A673 (cell line): ENCODE measurements at regions not wholly inside any gene's neighbourhood (a gene's known extent, or its start where the extent isn't known, plus 50 kb on each side); places are given as distances from the start of the nearest gene placed in this dataset.

Source experiments
- BruUV-seq: library from RNA; stranded (reverse); fragments of 400-500 nt; replicated peaks from 2 replicates; lab custom pipeline; 2021; lab: Mats Ljungman, UMichigan
- CTCF ChIA-PET: fragments of 300-600 bp; sonication (Branson Sonifier 250); formaldehyde crosslinking; loops from one replicate; lab custom pipeline; 2022; ENCODE audit warnings: antibody characterized with exemption; lab: Charles Lee
- POLR2A ChIA-PET: fragments of 300-600 bp; sonication (Branson Sonifier 250); formaldehyde crosslinking; loops from one replicate; lab custom pipeline; 2022; ENCODE audit warnings: antibody characterized with exemption; ENCODE audit not compliant: low non-redundant PET; lab: Charles Lee
- DNase-seq: peaks from one replicate; pipeline ENCODE4 v3.0.0-alpha.2; 2015; ENCODE audit warnings: low spot score
- H3K27ac ChIP-seq: fragments of 200-600 bp; sonication (generic); 2 replicates; pipeline ENCODE4 v1.5.1; 2016; ENCODE audit warnings: mixed run types, low read depth, mild to moderate bottlenecking, mixed read lengths, antibody characterized with exemption, low read length; ENCODE audit not compliant: poor library complexity, severe bottlenecking
- H3K27me3 ChIP-seq: fragments of 200-600 bp; sonication (generic); replicated peaks from 2 replicates; pipeline ENCODE4 v1.6.1; 2017; ENCODE audit warnings: mixed run types, low read depth, mild to moderate bottlenecking, mixed read lengths, antibody characterized with exemption, low read length; ENCODE audit not compliant: insufficient read depth, poor library complexity
- H3K36me3 ChIP-seq: fragments of 200-600 bp; sonication (generic); 2 replicates; pipeline ENCODE4 v1.6.1; 2016; ENCODE audit warnings: mixed run types, mild to moderate bottlenecking, mixed read lengths, antibody characterized with exemption, low read length; ENCODE audit not compliant: insufficient read depth, poor library complexity, severe bottlenecking
- H3K4me1 ChIP-seq: fragments of 200-600 bp; sonication (generic); 2 replicates; pipeline ENCODE4 v1.6.1; 2017; ENCODE audit warnings: mixed run types, mild to moderate bottlenecking, mixed read lengths, antibody characterized with exemption, low read length; ENCODE audit not compliant: insufficient read depth, poor library complexity, severe bottlenecking
- H3K4me3 ChIP-seq: fragments of 200-600 bp; sonication (generic); 2 replicates; pipeline ENCODE4 v1.5.1; 2016; ENCODE audit warnings: low read depth, mixed run types, mild to moderate bottlenecking, mixed read lengths, low read length; ENCODE audit not compliant: poor library complexity, severe bottlenecking
- H3K9me3 ChIP-seq: fragments of 200-600 bp; sonication (generic); 2 replicates; pipeline ENCODE4 v1.6.1; 2016; ENCODE audit warnings: mixed run types, low read depth, mild to moderate bottlenecking, mixed read lengths, antibody characterized with exemption, low read length; ENCODE audit not compliant: poor library complexity, severe bottlenecking
- EZH2 ChIP-seq: fragments of 200-600 bp; sonication (generic); IDR thresholded peaks from 2 replicates; pipeline ENCODE4 v1.6.1; 2017; ENCODE audit warnings: borderline replicate concordance, low read depth, mild to moderate bottlenecking, mixed read lengths, antibody characterized with exemption, low read length; ENCODE audit not compliant: poor library complexity, severe bottlenecking
- intact Hi-C: fragments of 100-400 bp; cut with micrococcal nuclease; formaldehyde crosslinking; loops from one replicate; pipeline ENCODE4 v1.10.0; 2022; ENCODE audit not compliant: unreplicated experiment
- TF ChIP-seq, protein P1 (sequence below): fragments of 300-800, 200-600 bp; sonication (generic); conservative IDR thresholded peaks from 2 replicates; pipeline ENCODE4 v1.5.1; 2017; ENCODE audit warnings: low read depth, mild to moderate bottlenecking, antibody characterized with exemption, low read length, moderate library complexity, mixed read lengths

DNA sequence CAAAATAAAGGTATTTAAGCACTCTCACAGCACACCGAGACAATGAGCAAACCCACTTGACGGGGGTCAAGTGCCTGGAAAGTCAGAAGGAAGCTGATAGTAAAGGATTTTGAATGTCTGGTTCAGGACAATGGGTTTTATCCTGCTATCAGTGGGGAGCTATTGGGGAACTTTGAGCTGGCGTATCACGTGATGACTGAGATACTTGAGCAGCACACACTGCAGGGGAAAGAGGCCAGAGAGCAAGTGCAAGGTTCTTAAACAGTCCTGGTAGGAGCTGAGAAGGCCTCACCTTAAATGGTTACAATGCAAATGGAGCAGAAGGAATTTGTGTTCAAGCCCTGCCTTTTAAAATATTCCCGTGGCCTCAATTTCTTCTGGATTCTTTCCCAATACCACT lies 225.3 kb downstream of the LACC1 start:
- Histone ChIP-seq H3K27me3 (no peaks in the 10 kb centered on the region), H3K36me3 (no peaks in the 10 kb centered on the region), H3K4me1 (no peaks in the 10 kb centered on the region), H3K4me3 (no peak overlapping the region), H3K9me3 (peaks cover 12% of the 10 kb centered on the region), H3K27ac (no peak overlapping the region)
- ChIA-PET CTCF (no interaction called here), POLR2A (interaction anchor here (0.6 kb wide), 2 partner anchors 99 to 232 kb away, joined by 3 read pairs; no protein-coding TSS in a partner anchor)
- no peak for DNase-seq
- intact Hi-C loops = no loop called here
- TF ChIP-seq, protein P1, sequence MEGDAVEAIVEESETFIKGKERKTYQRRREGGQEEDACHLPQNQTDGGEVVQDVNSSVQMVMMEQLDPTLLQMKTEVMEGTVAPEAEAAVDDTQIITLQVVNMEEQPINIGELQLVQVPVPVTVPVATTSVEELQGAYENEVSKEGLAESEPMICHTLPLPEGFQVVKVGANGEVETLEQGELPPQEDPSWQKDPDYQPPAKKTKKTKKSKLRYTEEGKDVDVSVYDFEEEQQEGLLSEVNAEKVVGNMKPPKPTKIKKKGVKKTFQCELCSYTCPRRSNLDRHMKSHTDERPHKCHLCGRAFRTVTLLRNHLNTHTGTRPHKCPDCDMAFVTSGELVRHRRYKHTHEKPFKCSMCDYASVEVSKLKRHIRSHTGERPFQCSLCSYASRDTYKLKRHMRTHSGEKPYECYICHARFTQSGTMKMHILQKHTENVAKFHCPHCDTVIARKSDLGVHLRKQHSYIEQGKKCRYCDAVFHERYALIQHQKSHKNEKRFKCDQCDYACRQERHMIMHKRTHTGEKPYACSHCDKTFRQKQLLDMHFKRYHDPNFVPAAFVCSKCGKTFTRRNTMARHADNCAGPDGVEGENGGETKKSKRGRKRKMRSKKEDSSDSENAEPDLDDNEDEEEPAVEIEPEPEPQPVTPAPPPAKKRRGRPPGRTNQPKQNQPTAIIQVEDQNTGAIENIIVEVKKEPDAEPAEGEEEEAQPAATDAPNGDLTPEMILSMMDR = no peak
- no peak for TF ChIP-seq EZH2
- BruUV-seq = no TSS peak

DNA sequence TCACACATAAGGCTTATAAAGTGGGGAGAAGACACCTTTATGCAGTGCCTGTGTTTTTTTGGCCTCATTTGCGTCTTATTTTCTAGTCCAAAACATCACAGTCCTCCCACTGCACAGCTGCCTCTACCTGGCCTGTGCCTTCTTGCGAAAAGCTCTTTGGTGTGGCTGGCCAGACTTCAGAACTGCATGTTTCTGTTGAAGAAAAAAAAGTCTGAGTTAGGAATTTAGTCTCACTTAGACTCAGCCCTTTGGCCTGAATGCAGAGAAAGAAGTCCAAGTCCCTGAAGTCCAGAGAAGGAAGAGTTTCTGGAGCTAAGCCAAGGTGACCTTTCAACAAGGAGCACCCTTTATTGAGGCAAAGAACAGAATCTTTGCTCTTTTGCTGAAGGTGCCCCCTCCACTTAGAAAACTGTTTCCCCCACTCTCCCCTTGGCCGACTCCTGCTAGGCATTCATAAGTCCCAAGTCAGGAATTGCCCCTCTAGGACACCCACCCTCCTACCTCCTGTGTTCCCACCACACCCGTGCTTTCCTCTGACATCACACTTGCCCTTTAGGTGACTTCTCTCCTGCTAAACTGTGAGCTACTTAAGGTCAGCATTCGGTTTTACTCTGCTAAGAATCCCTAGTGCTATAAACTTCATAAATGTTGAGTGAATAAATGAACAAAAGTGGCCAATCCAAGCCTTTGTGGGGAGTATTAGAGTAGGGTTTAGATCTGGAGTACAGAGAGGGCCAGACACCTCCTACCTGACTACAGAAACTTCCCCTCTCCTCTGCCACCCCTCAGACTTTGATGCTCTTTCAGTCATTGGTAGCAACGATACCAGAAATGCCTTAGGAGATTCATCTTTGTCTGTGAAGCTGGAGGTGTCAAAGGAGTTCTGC lies 226.8 kb downstream of the LACC1 start:
- no peak for TF ChIP-seq EZH2
- TF ChIP-seq, protein P1 = no peak
- intact Hi-C loops = no loop called here
- POLR2A ChIA-PET = interaction anchor here (0.7 kb wide), 1 partner anchor 46 kb away, joined by 3 read pairs; no protein-coding TSS in a partner anchor

DNA sequence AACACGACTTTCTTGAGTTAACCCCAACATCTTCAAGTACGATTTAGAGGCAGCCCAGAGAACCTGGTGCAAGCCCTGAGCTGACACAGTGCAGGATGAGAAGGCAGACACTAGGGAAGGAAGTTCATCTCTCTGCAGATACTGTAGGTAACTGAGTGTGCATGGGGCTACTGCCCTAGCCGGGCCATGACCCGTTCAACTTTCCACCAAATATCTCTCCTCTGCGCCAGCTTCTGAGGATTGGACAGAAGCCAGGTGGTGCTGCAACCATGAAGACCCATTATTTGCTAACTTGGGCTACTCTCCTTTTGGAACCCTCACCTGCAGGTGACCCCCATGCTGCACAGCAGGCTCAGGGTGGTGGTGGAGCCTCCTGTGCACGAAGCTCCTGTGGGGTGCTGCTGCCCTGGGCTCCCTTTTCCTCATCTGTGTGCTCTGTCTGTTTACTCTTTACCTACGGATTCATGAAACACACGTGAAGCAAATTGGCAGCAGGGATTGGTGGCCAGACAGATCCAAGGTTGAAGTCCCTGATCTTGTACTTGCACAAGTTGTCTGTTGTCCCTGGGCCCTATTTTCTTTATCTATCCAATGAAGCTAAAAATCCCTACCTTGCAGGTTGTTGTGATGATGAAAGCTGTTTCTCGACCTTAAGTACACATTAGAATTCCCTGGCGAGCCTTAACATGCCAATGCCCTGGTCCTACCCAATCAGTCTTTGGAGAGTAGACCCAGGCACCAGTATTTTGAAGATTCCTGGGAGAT lies 227.8 kb downstream of the LACC1 start:
- Histone ChIP-seq H3K4me3 (no peak overlapping the region), H3K4me1 (no peaks in the 10 kb centered on the region), H3K36me3 (no peaks in the 10 kb centered on the region), H3K27ac (no peak overlapping the region), H3K27me3 (no peaks in the 10 kb centered on the region), H3K9me3 (peaks cover 3% of the 10 kb centered on the region)
- DNase-seq = no peak
- TF ChIP-seq EZH2 = no peak
- TF ChIP-seq, protein P1 = no peak
- CTCF ChIA-PET = no interaction called here
- no TSS peak for BruUV-seq
- intact Hi-C loops = no loop called here
- POLR2A ChIA-PET = no interaction called here

More for the DNA sequence above, 226.8 kb downstream of the LACC1 start:
- DNase-seq = no peak
- Histone ChIP-seq H3K27me3 (no peaks in the 10 kb centered on the region), H3K4me1 (no peaks in the 10 kb centered on the region), H3K27ac (no peak overlapping the region), H3K36me3 (no peaks in the 10 kb centered on the region), H3K9me3 (peaks cover 12% of the 10 kb centered on the region), H3K4me3 (no peak overlapping the region)
- CTCF ChIA-PET = no interaction called here
- no TSS peak for BruUV-seq
